NCI-H146 (cell line): ENCODE measurements at regions not wholly inside any gene's neighbourhood (a gene's known extent, or its start where the extent isn't known, plus 50 kb on each side); places are given as distances from the start of the nearest gene placed in this dataset.
"Not testable (repeated sequence)": the region's sequence is repeated elsewhere in the genome, so short reads cannot be mapped to it uniquely, and the experiment has no call there.

ENCODE experiments used
- DNase-seq: peaks from one replicate; lab custom pipeline; 2025; lab: John Stamatoyannopoulos, UW

- DNase-seq, result not testable (repeated sequence)
Measured at GRCh38 chr10:60469147-60469546, 79.5 kb upstream of the ANK3 start.

- no peak for DNase-seq
Measured at GRCh38 chr10:60467202-60467546, 77.5 kb upstream of the ANK3 start.

GRCh38 chr10:60466267-60467201 is 76.9 kb upstream of the ANK3 start:
- DNase-seq, result no peak

DNA sequence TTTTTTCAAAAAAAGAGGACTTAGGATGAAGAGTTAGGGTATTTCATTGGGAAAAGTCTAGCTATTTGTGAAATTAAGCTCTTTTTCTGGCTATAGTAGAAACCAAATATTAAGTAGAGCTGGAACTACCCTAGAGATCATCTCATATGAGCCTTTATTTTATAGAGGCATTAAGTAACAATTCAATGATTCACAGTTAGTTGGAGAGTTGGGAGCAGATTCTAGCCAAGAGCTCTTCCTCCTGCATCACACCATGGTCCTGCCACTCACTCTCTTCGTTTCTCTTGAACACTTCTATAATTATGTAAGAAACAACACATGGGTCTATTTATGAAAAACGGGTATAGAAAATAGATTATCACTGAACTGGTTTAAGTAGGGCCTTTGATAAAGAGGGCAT is 76.1 kb upstream of the ANK3 start:
- no peak for DNase-seq

GRCh38 chr10:60464659-60465058 is 75.0 kb upstream of the ANK3 start:
- no peak for DNase-seq

- DNase-seq, result no peak
Measured at GRCh38 chr10:60463746-60464145, 74.1 kb upstream of the ANK3 start.

- DNase-seq, result no peak
Measured at GRCh38 chr10:60461688-60462087, 72.0 kb upstream of the ANK3 start.

DNA sequence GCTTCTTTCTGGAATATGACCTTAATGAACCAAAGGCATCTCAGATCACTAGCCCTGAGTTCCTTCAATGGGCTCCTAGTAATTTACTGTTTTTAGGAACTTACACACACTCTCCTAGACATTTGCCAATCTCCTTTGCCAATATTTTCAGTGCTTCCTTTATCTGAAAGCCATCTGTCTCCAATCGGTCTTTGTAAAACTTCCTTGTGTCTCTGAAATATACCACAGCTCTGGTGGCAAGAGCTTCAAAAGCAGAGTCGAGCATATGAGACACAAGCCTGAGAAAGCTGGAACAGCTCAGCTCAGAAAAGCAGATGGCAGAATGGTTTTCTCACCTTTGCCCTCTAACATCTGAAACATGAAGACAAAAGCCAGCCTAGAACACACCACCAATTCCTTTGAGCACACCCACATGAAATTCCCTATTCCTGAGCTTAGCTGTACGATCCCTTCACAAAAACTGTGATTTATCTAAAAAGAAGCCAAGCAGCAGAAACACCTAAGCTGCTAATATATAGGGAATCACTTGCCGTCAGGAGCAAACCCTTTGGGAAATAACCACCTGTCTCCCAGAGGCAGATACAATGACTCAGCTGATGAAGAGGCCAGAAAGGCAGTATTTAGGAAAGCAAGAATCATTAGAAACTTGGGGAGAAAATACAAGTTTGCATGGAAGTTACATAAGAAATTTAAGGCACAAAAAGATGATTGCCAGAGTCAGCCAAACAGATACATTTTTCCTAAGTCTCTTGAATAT is 70.2 kb upstream of the ANK3 start:
- no peak for DNase-seq

- no peak for DNase-seq
Measured at GRCh38 chr10:60456053-60456452, 66.4 kb upstream of the ANK3 start.

GRCh38 chr10:60454336-60454735 is 64.7 kb upstream of the ANK3 start:
- DNase-seq, result no peak

GRCh38 chr10:60453036-60453435 is 63.4 kb upstream of the ANK3 start:
- no peak for DNase-seq

GRCh38 chr10:60450291-60450690 is 60.6 kb upstream of the ANK3 start:
- no peak for DNase-seq

DNA sequence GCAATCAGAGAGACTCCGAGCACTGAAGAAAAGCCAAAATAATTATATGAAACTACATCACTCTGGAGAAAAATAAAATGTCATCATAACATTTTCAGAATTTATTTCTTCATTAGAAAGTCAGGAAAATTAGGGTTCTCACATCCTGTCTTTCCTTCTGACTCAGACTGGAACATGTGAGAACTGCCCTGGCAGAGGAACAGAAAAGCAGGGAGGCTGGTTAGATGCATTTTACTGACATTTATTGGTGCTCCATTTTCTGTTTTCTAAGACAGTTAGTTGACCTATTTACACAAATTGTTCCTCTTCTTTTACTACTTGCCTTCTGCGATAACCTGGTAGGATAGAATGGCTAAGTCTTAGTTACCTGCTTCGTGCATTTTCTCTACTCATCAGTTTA is 58.6 kb upstream of the ANK3 start:
- DNase-seq, result no peak

- DNase-seq, result no peak
Measured at GRCh38 chr10:60446851-60447250, 57.2 kb upstream of the ANK3 start.

- DNase-seq, result no peak
Measured at GRCh38 chr10:60446070-60446833, 56.6 kb upstream of the ANK3 start.

- DNase-seq, result peak; percentile 9
Measured at GRCh38 chr10:60444494-60445064, 54.9 kb upstream of the ANK3 start.

GRCh38 chr10:60443346-60443745 is 53.7 kb upstream of the ANK3 start:
- no peak for DNase-seq

- DNase-seq, result no peak
Measured at GRCh38 chr10:60441515-60441914, 51.8 kb upstream of the ANK3 start.

DNA sequence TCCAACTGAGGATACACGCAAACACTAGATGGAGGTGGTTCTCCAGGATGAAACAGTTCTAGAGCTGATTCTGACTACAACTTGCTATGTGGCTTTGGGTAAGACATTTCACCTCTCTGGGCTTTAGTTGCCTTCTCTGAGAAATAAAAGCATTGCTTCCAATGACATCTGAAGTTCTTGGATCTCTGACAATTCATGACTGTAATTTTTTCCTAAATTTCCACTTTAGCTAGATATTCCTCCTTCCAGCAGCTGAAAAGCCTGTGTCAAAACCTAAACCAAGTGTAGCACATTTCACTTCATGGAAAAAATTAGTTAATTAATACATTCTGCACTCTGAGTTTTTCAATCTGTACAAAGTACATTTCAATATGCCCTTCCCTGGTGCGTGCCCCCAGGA is 50.0 kb upstream of the ANK3 start:
- DNase-seq, result no peak
